Osteoblast (primary cell): ENCODE measurements at regions not wholly inside any gene's neighbourhood (a gene's known extent, or its start where the extent isn't known, plus 50 kb on each side); places are given as distances from the start of the nearest gene placed in this dataset.

Experiments
- DNase-seq: peaks from one replicate; pipeline ENCODE4 v3.0.0; 2011; ENCODE audit warnings: low spot score, mixed read lengths; ENCODE audit not compliant: insufficient read length; ENCODE audit errors: missing footprints
- H2AFZ ChIP-seq: 2 replicates; pipeline ENCODE4 v1.6.0; 2011; ENCODE audit warnings: mild to moderate bottlenecking, low read length
- H3K27ac ChIP-seq: 2 replicates; pipeline ENCODE4 v1.5.1; 2011; ENCODE audit warnings: mild to moderate bottlenecking, low read depth, low read length, moderate library complexity
- H3K27me3 ChIP-seq: 2 replicates; pipeline ENCODE4 v1.6.0; 2012; ENCODE audit warnings: mild to moderate bottlenecking, control low read depth, inconsistent platforms, low read length, moderate library complexity; ENCODE audit not compliant: insufficient read depth
- H3K36me3 ChIP-seq: 2 replicates; pipeline ENCODE4 v1.5.1; 2011; ENCODE audit warnings: mild to moderate bottlenecking, low read length, control low read depth, moderate library complexity; ENCODE audit not compliant: insufficient read depth
- H3K4me1 ChIP-seq: 2 replicates; pipeline ENCODE4 v1.5.1; 2011; ENCODE audit warnings: mild to moderate bottlenecking, low read length, control low read depth, moderate library complexity; ENCODE audit not compliant: insufficient read depth
- H3K4me2 ChIP-seq: 2 replicates; pipeline ENCODE4 v1.6.0; 2011; ENCODE audit warnings: mild to moderate bottlenecking, low read length; ENCODE audit not compliant: insufficient read depth
- H3K4me3 ChIP-seq: fragments of 200-600 bp; sonication (generic); 3 replicates; pipeline ENCODE4 v1.5.1; 2012; ENCODE audit warnings: mild to moderate bottlenecking, low read length, inconsistent platforms; ENCODE audit not compliant: insufficient read depth
- H3K79me2 ChIP-seq: 2 replicates; pipeline ENCODE4 v1.6.0; 2012; ENCODE audit warnings: mild to moderate bottlenecking, low read length, control low read depth, inconsistent platforms; ENCODE audit not compliant: insufficient read depth
- H3K9me3 ChIP-seq: 2 replicates; pipeline ENCODE4 v1.5.1; 2011; ENCODE audit warnings: low read depth, low read length, control low read depth
- H4K20me1 ChIP-seq: 2 replicates; pipeline ENCODE4 v1.6.0; 2012; ENCODE audit warnings: mild to moderate bottlenecking, low read length, control low read depth; ENCODE audit not compliant: insufficient read depth
- TF ChIP-seq, protein P1 (sequence below): IDR thresholded peaks from 2 replicates; pipeline ENCODE4 v1.5.1; 2011; ENCODE audit warnings: mild to moderate bottlenecking, low read depth, low read length, moderate library complexity; ENCODE audit errors: extremely low read depth

DNA sequence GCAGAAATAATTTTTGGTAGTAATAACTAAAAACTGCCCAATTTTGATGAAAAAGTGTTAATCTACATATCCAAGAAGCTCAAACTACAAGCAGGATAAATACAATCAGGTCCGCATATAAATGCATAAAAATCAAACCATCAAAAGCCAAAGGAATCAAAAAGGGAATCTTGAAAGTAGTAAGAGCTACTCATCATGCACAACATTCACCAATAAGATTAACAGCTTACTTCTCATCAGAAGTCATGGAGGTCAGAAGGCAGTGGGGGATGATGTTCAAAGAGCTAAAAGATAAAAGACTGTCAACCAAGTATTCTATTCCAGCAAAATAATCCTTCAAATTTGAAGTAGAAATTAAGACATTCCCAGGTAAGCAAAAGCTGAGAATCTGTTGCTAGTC is 76.4 kb downstream of the CRPPA start:
- no peak overlapping the region for H2AFZ ChIP-seq
- no peak overlapping the region for H3K4me2 ChIP-seq
- no peaks in the 10 kb centered on the region for H4K20me1 ChIP-seq
- no peak overlapping the region for H3K4me3 ChIP-seq
- no peaks in the 10 kb centered on the region for H3K79me2 ChIP-seq
- H3K27ac ChIP-seq, result no peak overlapping the region
- H3K4me1 ChIP-seq, result peaks cover 29% of the 10 kb centered on the region
- TF ChIP-seq, protein P1, sequence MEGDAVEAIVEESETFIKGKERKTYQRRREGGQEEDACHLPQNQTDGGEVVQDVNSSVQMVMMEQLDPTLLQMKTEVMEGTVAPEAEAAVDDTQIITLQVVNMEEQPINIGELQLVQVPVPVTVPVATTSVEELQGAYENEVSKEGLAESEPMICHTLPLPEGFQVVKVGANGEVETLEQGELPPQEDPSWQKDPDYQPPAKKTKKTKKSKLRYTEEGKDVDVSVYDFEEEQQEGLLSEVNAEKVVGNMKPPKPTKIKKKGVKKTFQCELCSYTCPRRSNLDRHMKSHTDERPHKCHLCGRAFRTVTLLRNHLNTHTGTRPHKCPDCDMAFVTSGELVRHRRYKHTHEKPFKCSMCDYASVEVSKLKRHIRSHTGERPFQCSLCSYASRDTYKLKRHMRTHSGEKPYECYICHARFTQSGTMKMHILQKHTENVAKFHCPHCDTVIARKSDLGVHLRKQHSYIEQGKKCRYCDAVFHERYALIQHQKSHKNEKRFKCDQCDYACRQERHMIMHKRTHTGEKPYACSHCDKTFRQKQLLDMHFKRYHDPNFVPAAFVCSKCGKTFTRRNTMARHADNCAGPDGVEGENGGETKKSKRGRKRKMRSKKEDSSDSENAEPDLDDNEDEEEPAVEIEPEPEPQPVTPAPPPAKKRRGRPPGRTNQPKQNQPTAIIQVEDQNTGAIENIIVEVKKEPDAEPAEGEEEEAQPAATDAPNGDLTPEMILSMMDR, result no peak
- H3K27me3 ChIP-seq, result no peaks in the 10 kb centered on the region
- H3K9me3 ChIP-seq, result no peaks in the 10 kb centered on the region
- no peak for DNase-seq
- no peaks in the 10 kb centered on the region for H3K36me3 ChIP-seq

DNA sequence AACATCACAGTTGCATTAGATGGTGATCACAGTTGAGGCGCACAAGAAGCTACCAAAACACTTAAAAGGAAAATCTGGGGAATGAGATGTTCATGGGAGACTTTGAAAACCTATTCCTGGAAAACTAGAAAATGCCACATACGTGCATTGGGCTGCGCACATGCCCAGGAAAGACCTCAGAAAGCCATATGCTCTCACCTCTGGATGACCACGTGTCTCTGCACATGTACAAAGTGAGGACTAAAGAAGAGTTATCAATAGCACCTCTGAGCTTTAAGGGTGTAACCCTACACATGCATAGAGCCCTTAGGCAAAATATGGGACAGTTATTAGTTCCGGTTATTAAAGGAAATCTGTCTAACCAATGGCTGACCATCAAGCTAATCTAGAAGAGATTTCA is 77.7 kb downstream of the CRPPA start:
- no peak overlapping the region for H3K4me3 ChIP-seq
- H4K20me1 ChIP-seq, result no peaks in the 10 kb centered on the region
- no peak overlapping the region for H2AFZ ChIP-seq
- no peaks in the 10 kb centered on the region for H3K36me3 ChIP-seq
- DNase-seq, result no peak
- no peaks in the 10 kb centered on the region for H3K79me2 ChIP-seq
- no peak overlapping the region for H3K4me2 ChIP-seq
- TF ChIP-seq, protein P1, result no peak
- no peaks in the 10 kb centered on the region for H3K9me3 ChIP-seq
- peaks cover 29% of the 10 kb centered on the region for H3K4me1 ChIP-seq
- no peaks in the 10 kb centered on the region for H3K27me3 ChIP-seq
- H3K27ac ChIP-seq, result no peak overlapping the region

DNA sequence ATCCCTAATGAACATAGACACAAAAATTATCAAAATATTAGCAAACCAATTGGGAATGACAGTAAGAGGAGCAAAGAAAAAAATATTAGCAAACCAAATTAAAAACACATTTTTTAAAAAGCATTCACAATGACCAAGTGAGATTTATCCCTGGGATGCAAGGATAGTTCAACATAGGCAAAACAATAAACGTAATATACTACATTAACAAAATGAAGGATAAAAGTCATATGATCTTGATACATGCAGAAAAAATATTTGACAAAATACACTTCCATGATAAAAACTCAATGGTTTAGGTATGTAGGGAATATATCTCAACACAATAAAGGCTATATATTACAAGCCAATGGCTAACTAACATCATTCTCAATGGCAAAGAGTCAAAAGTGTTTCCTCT is 83.3 kb downstream of the CRPPA start:
- H3K79me2 ChIP-seq, result no peaks in the 10 kb centered on the region
- DNase-seq, result no peak
- no peaks in the 10 kb centered on the region for H4K20me1 ChIP-seq
- TF ChIP-seq, protein P1, result no peak
- no peaks in the 10 kb centered on the region for H3K36me3 ChIP-seq
- no peak overlapping the region for H3K4me3 ChIP-seq
- no peak overlapping the region for H2AFZ ChIP-seq
- no peak overlapping the region for H3K4me2 ChIP-seq
- H3K4me1 ChIP-seq, result no peaks in the 10 kb centered on the region
- no peak overlapping the region for H3K27ac ChIP-seq
- H3K27me3 ChIP-seq, result no peaks in the 10 kb centered on the region
- H3K9me3 ChIP-seq, result no peaks in the 10 kb centered on the region

DNA sequence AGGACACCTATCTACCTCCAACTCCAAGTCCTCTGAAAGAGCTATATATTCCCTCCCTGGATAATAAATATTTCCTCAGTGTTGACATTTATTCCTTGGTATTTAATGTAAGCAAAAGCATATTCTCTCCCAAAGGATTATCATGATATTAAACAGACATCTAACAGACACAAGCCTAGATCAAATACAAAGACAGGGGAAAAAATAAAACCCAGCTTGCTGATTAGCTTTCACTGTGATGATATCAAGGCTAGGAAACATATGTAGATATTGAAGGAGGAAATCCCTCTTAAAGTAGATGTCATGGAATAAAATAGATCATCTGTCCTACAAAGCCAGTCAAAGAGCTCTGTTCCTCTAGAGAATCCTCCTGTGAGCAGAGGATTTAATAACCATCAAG is 95.2 kb downstream of the CRPPA start:
- Histone ChIP-seq H3K27ac (no peak overlapping the region), H3K4me1 (no peaks in the 10 kb centered on the region), H3K36me3 (no peaks in the 10 kb centered on the region), H3K27me3 (no peaks in the 10 kb centered on the region), H3K9me3 (no peaks in the 10 kb centered on the region), H3K79me2 (no peaks in the 10 kb centered on the region), H3K4me3 (no peak overlapping the region), H2AFZ (no peak overlapping the region), H4K20me1 (no peaks in the 10 kb centered on the region), H3K4me2 (no peak overlapping the region)
- DNase-seq, result no peak
- TF ChIP-seq, protein P1, result no peak
